ENCODE measurements at regions not wholly inside any gene's neighbourhood (a gene's known extent, or its start where the extent isn't known, plus 50 kb on each side); places are given as distances from the start of the nearest gene placed in this dataset.
"Not testable (repeated sequence)": the region's sequence is repeated elsewhere in the genome, so short reads cannot be mapped to it uniquely, and the experiment has no call there.

DNA sequence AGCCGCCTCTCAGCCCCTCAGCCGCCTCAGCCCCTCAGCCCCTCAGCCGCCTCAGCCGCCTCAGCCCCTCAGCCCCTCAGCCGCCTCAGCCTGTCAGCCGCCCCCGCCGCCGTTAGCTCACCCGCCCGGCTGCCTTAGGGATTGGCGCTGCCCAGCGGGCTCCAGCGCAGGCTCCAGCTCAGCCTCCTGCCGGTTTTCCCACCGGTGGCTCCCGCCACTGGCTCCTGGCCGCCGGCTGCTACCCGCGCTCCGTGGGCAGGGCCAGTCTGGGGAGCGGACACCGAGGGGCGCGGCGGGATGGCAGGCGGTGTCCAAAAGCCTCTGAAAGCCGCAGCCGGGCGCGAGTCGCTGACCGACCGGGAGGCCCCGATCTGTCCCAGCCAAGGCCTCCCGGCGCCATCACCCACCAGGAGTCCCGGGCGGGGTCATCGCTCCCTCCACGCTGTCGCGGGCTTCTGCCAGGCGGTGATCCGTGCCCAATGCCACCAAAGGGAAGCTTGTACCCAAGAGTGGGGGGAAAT is 1532.7 kb downstream of the REEP3 start:
- not testable (repeated sequence) for TF ChIP-seq ZKSCAN1 (IDR thresholded peaks at IDR 0.05; ENCODE audit: low read length); ZZZ3 (CRISPR knock-in tag; IDR thresholded peaks at IDR 0.05; ENCODE audit: borderline replicate concordance); POLR2AphosphoS5 (IDR thresholded peaks at IDR 0.05; ENCODE audit: low read depth, low read length); ZBTB49 (CRISPR knock-in tag; IDR thresholded peaks at IDR 0.05; ENCODE audit: borderline replicate concordance); KDM4B (CRISPR knock-in tag; IDR thresholded peaks at IDR 0.05); MAX (IDR thresholded peaks at IDR 0.05); CTCF (CRISPR knock-in tag; IDR thresholded peaks at IDR 0.05); SIN3A (IDR thresholded peaks at IDR 0.05; ENCODE audit: borderline replicate concordance, low read depth, low read length)

Data from HepG2 (cell line).